ENCODE measurements at regions not wholly inside any gene's neighbourhood (a gene's known extent, or its start where the extent isn't known, plus 50 kb on each side); places are given as distances from the start of the nearest gene placed in this dataset.
"Not testable (repeated sequence)": the region's sequence is repeated elsewhere in the genome, so short reads cannot be mapped to it uniquely, and the experiment has no call there.

DNA sequence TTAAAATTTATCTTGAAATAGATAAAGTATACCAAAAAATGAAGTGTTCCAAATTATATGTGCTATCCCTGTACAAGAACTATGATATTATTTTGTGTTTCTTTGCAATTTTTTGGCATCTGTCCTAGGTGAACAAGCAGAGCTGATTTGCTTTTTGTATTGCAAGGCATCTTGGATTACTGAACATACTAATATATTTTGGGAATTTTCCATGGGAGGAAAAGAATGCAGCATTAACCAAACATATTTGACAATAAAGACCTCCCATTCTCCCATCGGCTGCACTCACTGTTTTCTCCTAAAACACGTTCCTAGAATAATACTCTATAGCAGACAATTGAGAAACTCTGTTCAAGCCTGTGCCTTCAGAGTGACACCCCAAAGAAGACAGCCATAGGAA is 265.1 kb upstream of the ALCAM start:
- no peak for DNase-seq

DNA sequence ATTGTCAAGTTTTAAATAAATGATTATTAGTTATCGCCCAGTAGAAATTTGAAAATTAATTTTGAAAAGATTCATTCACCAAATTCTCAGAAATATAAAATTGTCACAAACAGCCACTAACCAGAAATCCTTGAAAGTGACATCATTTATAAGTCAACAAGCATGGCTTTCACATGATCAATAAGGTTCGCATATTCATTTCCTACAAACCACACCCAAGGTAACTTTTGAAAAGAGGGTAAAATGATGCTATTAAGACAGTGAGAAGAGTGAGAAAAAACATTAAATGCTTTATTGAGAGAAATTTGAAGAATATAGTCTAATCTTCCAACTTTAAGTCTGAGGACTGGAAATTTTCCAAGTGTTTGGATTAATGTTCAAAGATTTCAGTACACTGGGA is 263.6 kb upstream of the ALCAM start:
- no peak for DNase-seq

DNA sequence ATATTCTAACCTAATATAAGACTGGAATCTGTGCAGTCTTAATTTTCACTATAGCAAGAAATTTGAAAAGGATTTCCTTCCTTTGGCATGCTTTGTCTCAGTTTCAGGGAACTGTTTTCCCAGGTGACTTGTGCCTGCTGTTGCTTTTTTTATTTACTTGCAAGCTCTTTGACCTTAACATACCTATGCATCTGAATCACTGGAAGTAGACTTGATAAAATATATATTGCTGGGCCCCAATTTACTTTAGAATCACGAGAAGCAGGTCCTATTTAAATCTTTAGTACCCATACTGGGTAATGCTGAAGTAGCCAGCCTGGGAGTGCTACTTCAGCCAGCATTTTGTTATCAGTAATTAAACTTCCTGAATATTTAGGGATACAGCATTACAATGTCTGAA is 257.9 kb upstream of the ALCAM start:
- no peak for DNase-seq

DNA sequence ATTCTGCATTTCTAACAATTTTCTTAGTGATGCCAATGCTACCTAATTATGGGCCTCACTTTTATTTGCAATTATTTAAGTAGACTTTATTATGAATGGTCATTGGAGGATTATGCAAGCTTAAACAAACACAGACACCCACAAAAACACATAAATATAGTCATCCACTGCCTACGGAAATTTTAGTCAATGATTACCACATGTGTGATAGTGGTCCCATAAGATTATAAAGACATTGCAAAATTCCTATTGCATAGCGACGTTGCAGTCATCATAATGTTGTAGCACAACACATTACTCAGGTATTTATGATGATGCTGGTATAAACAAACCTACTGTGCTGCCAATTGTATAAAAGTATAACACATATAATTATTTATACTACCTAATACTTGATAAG is 247.8 kb upstream of the ALCAM start:
- no peak for DNase-seq

DNA sequence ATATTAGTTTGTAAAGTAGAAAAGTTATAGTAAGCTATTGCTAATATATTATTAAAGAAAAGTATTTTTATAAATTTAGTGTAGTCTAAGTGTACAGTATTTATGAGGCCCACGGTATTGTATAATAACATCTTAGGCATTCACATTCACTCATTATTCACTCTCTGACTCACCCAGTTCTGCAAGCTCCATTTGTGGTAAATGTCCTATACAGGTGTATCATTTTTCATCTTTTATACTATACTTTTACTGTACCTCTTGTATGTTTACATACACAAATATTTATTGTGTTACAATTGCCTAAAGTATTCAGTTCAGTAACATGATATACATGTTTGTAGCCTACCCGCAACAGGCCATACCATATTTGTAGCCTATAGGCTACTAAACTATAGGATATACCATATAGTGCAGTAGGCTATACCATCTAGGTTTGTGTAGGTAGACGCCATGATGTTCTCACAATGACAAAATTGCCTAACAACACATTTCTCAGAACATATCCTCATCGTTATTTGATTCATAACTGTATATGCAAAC is 246.8 kb upstream of the ALCAM start:
- DNase-seq: no peak

DNA sequence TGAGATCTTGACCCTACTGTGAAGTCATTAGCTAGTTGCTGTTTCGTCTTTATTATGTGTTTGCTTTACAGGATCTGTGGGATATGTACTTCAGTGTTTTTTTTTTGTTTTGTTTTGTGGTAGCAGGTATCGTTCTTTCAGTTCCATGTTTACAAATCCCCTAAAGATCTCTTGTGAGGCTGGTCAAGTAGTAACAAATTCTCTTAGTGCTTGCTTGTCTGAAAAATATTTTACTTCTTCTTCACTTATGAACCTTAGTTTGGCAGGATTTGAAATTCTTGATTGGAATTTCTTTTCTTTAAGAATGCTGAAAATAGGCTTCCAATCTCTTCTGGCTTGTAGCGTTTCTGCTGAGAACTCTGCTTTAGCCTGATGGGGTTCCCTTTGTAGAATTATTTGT is 235.8 kb upstream of the ALCAM start:
- no peak for DNase-seq

DNA sequence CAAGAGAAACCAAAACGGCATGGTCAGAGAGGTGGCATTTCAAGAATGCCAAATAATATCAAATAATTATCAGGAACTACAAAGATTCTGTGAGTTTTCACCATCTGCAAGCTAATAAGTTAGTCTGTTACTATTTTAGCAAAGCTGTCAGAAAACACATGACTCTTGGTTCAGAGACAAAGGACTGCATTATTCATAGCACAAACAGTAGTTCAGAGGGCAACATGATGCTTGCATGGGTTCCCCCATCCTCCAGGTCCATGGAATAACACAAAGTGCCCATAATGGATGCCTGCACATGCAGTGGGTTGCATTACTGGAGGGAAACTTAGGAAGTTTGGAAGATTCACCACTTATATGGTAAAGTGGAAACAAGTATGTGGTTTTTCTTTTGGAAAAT is 228.8 kb upstream of the ALCAM start:
- no peak for DNase-seq

DNA sequence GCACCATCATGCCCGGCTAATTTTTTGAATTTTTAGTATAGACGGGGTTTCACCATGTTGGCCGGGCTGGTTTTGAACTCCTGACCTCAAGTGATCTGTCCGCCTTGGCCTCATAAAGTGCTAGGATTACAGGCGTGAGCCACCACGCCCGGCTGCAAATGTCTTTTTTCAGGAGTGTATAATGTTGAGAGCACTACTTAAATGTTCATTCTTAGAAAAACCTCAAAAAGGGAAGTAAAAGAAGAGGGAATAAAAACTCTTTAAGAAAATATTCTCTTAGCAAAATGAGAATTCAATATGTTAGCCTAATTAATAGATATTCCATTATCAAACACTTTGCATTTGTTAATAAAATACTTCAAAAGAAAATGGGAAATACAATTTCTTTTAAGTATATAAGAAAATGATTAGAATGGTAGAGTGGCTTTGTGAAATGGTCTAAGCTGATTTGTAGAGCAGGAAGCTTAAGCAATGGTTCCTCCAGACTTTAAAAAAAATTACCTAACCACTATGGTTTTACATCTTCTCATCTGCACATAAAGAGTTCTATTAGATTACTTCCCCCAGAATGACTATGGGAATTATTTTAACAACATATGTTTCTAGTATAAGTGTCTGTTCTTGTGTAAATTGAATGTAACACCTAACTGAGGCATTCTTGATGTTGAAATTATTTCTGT is 226.7 kb upstream of the ALCAM start:
- no peak for DNase-seq

DNA sequence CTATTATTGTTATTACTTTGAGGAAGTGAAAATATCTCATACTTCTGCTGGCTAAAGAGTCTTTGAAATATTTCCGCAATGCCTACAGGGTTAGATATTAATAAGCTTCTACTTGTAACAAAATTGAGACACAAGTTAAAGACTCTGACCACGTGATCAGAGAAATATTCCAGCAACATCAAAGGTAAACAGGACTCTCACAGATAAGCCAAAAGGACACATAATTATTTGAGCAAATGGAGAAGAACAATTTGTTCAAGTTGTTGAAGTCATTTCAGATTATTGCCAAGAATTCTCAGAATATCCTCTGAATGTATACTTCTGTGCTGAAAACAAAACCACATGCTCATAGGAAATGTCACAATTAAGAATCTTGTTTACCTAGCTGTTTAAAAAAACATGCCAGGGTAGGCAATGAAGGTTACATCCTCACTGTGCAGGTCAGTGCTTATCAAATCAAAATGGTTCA is 225.8 kb upstream of the ALCAM start:
- no peak for DNase-seq

DNA sequence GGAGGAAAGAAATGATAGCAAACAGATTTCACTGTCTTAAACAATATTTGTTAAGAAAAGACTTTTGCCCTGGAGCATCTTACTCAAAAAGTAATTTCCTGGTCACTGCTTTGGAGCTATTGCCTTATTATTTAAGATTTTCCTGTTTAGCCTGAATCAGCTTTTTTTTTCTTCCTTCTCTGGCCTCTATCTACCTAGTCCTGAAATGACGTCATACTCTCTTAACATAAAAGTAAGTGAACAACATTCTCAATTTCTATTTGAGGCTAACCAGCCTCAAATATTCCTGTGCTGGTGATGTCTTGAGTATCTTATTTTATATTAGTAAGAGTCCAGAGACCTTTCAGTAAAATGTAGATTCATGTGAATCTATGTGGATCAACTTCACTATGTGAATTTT is 221.9 kb upstream of the ALCAM start:
- no peak for DNase-seq

DNA sequence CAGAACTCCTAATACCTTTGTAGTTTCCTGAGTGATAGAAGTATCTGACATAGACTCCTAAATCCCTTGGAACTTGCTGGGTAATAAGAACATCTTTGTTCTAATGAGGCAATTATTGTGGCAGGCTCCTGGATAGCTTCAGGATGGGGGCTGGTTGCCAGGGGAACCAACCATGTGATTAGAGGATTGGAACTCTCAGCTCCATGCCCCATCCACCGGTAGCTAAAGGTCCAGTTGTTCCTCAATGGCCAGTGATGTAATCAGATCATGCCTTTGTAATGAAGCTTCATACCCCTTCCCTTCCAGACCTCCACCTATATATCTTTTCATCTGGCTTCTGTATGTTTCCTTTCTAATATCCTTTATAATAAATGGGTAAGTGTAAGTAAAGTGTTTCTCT is 221.2 kb upstream of the ALCAM start:
- no peak for DNase-seq

DNA sequence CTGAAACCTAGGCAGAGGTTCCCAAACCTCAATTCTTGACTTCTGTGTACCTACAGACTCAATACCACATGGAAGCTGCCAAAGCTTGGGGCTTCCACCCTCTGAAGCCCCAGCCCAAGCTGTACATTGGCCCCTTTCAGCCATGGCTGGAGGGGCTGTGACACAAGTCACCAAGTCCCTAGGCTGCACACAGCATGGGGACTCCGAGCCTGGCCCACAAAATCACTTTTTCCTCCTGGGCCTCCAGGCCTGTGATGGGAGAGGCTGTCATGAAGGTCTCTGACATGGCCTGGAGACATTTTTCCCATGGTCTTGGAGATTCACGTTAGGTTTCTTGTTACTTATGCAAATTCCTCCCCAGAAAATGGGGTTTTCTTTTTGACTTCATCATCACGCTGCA is 217.5 kb upstream of the ALCAM start:
- DNase-seq: not testable (repeated sequence)

DNA sequence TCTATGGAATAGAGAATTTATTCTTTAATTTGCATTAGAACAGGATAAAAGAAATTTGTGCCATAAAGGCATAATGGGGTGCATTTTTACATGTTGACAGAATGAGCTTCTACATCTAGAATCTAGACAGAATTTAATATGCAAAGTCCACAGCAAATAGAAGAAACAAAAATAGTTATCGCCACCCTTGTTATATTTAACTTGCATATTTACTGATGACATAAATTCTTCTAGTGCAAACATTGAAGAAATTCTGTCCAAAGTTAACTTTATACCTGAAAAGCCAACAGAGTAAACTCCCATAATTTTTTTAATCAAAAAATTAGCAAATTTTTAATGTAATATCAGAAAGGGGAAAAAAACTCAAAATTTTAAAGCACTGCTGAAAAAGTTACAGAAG is 213.7 kb upstream of the ALCAM start:
- no peak for DNase-seq

DNA sequence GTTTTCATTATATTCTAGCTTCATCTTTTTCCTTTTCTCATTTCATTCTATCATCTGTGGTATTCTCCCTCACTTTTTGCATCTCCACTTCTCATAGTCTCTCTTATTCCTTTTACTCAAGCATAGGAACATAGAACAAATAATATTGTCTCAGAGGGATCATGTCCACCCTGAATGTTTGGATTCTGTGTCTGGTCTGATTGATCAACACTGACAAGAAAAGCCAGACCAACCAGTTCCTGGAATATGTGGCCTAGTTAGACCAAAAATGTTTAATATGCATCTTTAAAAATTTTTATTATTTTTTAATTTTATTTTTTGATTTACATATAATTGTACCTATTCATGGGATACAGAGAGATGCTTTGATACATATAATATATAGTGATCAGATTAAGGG is 212.0 kb upstream of the ALCAM start:
- no peak for DNase-seq

DNA sequence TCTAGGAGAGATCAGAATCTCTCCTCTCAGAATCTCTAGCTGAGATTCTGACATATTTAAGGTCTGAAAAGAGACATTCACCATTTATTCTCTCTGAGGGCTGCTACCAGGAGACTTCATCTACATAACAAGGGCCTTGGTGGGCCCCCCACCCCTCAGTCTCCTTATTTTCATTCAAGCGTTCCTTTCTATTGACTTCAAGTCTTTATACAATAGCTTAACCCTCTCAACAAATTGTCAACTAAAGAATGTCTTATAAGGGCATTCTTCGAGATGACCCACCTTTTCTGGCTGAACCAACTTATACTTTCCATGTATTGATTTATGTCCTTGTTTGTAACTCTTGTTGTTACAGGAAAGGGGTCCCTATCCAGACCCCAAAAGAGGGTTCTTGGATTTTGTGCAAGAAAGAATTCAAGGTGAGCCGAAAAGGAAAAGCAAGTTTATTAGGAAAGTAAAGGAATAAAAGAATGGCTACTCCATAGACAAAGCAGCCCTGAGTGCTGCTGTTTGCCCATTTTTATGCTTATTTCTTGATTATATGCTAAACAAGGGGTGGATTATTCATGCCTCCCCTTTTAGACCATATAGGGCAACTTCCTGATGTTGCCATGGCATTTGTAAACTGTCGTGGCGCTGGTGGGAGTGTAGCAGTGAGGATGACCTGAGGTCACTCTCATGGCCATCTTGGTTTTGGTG is 209.5 kb upstream of the ALCAM start:
- DNase-seq: no peak

DNA sequence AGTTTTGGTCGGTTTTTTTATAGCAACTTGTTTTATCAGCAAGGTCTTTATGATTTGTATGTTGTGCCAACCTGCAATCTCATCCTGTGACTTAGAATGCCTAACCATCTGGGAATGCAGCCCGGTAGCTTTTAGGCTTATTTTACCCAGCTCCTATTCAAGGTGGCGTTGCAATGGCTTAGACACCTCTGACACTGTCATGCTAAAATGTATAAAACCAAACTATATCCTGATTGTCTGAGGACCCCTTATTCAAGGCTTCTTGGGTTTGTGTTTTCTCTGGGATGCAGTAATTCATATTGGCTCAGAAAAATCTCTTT is 209.0 kb upstream of the ALCAM start:
- no peak for DNase-seq

DNA sequence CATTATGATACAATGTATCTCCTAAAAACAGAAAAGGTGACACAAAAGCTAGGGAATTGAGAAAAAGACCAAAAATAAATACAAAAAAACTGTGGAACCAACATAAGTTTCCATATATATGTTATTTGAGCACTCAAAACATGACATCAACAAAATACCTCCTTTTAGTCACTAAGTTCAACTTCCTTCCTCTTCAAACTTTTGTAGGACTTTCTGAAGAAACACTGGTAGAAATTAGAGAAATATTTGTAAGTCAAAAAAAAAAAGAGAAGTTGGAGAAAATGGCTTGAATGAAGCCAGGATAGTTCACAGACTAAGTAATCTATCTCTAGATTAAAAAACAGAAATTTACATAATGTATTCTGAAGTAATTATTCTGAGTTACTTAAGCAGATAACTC is 208.4 kb upstream of the ALCAM start:
- no peak for DNase-seq

DNA sequence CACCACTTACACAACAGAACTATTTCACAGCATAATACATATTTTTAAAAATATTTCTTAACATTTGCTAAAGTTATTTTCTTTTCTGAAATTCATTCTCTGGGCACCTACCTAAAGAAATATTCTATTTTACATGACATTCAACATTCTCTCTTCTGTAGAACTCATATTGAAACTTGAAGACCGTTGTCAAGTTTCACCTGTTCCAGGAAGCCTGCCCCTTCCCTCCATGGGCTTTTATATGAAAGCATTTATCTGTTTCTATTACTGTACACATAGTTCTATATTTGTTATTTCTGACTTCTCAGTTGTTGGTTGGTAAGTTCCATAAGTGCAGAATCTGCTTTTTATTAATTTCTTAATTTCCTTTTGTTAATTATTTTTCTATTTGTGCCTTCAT is 204.3 kb upstream of the ALCAM start:
- DNase-seq: no peak

DNA sequence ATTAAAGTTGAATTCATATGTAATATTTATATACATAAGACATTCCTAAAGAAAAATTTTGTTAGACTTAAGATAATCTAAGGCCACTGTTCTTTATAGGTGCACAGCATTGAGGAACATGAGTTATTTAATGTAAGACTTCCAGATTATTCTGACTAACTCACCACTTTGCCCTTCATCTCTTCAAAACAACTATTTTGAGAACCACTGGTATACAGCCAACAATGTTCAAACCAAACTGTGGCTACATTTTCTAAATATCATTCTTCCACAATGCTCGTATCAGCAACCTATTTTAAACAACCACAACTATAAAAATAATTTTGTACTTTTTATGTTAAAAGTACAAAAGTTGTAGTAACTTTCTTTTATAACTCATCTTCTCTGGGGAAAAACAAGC is 199.8 kb upstream of the ALCAM start:
- no peak for DNase-seq

DNA sequence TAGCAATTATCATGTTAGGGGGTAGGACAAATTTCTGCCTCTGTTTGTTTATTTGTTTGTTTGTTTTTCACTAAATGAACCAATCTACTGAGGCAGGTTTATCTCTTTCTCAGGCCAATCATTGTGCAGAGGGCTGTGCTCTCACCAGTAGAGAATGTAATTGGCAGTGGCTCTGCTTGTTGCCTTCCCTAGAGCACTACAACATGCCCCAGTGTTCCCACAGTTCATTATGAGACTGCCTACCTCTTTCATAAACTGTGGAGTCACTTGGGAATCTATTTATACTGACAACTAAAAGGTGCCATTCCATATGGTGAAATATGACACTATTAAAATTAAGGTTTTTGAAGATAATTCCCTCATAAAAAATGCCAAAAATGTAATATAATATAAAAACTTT is 196.3 kb upstream of the ALCAM start:
- no peak for DNase-seq

DNA sequence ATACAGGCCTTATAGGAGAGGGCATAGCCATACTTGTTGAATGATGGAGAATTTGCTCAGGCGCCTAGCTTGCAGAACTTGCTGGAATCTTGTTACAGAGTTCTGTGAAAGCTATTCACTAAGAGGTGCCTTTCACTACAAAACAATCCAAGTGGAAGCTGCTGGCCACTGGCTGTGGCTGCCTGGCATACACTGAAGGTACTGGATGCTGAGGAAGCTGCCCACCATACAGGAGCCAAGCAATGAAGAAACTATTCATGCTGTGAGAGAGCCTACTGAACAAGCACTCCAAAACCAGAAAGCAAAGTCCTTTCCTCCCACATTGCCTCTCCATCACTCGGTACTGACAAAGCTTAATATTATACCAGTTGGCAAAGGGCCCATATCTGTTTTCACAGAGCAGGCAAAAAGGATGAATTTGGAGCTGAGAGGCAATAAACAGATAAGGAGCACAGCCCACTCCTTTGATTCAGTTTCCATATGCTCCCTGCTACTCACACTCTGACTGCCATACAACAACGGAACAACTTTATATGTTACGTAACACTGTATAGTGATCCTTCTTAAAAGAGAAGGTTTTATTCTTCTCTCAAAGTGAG is 192.6 kb upstream of the ALCAM start:
- no peak for DNase-seq

DNA sequence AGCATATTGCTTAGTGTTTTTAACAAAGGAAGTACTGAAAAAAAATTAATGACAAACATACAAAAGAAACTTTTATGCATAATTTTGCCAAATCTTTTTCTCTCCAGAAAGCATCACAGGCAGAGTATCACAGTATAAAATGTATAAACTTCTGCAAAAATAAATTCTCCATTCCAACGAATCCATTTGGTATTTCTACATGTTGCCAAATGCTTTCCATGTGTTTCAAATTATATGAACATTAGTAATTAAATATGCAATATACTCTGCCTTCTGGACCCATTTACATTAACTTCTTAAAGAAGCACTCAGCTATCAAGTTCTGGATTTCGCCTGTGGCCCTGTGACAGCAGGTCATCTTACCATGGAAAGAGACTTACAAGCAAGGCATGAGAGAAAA is 189.1 kb upstream of the ALCAM start:
- DNase-seq: no peak

DNA sequence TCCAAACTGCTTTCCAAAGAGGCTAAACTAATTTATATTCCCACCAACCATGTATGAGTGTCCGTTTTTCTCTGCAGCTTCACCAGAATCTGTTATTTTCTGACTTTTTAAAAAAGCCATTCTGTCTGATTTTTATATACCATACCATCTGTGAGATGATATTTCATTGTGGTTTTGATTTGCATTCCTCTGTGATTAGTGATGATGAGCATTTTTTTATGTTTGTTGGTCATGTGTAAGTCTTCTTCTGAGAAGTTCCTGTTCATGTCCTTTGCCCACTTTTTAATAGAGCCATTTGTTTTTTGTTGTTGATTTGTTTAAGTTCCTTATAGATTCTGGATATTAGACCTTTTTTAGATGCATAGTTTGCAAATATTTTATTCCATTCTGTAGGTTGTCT is 179.4 kb upstream of the ALCAM start:
- DNase-seq: no peak

DNA sequence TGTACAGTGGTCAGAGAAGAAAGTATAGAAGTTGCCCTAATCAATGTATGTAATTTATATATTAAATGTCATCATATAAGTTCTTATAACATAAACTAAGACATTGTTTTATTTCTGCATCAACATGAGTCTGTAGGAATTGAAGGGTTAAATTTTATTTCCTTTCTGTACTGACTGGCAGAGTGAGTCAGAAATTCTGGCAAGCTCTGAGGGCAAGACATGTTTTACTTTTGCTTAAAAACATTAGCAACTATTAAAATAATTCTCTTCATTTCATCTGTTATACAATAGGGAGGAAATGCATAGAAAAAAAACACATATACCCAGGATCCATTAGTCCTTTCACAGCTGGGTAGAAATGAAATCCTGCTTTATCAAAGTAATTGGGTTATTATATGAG is 171.4 kb upstream of the ALCAM start:
- no peak for DNase-seq

DNA sequence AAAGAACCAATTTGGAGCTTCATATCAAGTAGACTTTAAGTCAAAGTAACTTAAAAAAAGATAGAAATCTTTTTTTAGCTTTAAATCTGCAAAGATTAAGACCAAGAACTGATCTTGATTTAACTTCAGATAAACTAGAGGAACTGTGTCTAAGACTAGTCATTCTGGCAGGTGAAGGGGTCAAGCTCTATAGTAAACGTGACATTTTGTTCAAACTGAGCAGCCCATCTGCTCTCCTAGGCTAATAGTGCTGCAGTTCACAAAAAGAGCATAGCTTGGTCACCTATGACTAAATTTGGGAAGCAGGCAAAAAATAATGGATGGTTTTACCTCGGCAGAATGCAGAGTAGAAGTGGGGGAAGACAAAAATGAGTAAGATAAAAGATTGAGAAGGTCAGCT is 168.8 kb upstream of the ALCAM start:
- DNase-seq: no peak
